Neutrophil (primary cell): ENCODE measurements at regions not wholly inside any gene's neighbourhood (a gene's known extent, or its start where the extent isn't known, plus 50 kb on each side); places are given as distances from the start of the nearest gene placed in this dataset.

Source experiments
- H3K27ac ChIP-seq: fragments of 200-600 bp; sonication (generic); 2 replicates; pipeline ENCODE4 v1.5.1; 2016; ENCODE audit warnings: mild to moderate bottlenecking, moderate library complexity
- H3K27me3 ChIP-seq: fragments of 200-600 bp; sonication (generic); 2 replicates; pipeline ENCODE4 v1.6.0; 2016; ENCODE audit warnings: mild to moderate bottlenecking
- H3K36me3 ChIP-seq: fragments of 200-600 bp; sonication (generic); 2 replicates; pipeline ENCODE4 v1.5.1; 2017
- H3K4me1 ChIP-seq, 2 experiments: fragments of 200-600 bp in 1 of 2; sonication (generic) in 1 of 2; 1 replicate in 1 of 2; 2 replicates in 1 of 2; pipeline versions ENCODE4 v1.5.1 to v1.6.1; 2013 to 2016; ENCODE audit warnings: low read depth in 1 of 2, low read length in 1 of 2, mild to moderate bottlenecking in 1 of 2, moderate library complexity in 1 of 2; ENCODE audit not compliant: control insufficient read depth in 1 of 2, insufficient read depth in 1 of 2
- H3K4me3 ChIP-seq, 2 experiments: fragments of 200-600 bp in 1 of 2; sonication (generic) in 1 of 2; 1 replicate in 1 of 2; 2 replicates in 1 of 2; pipeline ENCODE4 v1.5.1; 2013 to 2016; ENCODE audit warnings: low read depth in 1 of 2, low read length in 1 of 2, mild to moderate bottlenecking in 1 of 2, moderate library complexity in 1 of 2
- H3K9me3 ChIP-seq: fragments of 200-600 bp; sonication (generic); 2 replicates; pipeline ENCODE4 v1.5.1; 2016
- CTCF ChIP-seq: fragments of 200-600 bp; sonication (generic); IDR thresholded peaks from 2 replicates; pipeline ENCODE4 v1.5.1; 2016; ENCODE audit warnings: antibody characterized with exemption

- H3K36me3 ChIP-seq = no peaks in the 10 kb centered on the region
- H3K4me3 ChIP-seq = no peak overlapping the region
- H3K4me1 ChIP-seq = no peaks in the 10 kb centered on the region
- no peak for TF ChIP-seq CTCF
- no peaks in the 10 kb centered on the region for H3K9me3 ChIP-seq
- H3K27me3 ChIP-seq = no peaks in the 10 kb centered on the region
- H3K27ac ChIP-seq = no peak overlapping the region
These were observed 185.8 kb downstream of the DEPDC1B start for GRCh38 chr5:60514152-60514551.

GRCh38 chr5:60512117-60512516, 187.8 kb downstream of the DEPDC1B start:
- no peaks in the 10 kb centered on the region for H3K36me3 ChIP-seq
- no peaks in the 10 kb centered on the region for H3K9me3 ChIP-seq
- H3K27me3 ChIP-seq = no peaks in the 10 kb centered on the region
- TF ChIP-seq CTCF = no peak
- no peak overlapping the region for H3K4me3 ChIP-seq
- no peak overlapping the region for H3K27ac ChIP-seq
- no peaks in the 10 kb centered on the region for H3K4me1 ChIP-seq

GRCh38 chr5:60510663-60511062, 189.3 kb downstream of the DEPDC1B start:
- Histone ChIP-seq H3K36me3 (no peaks in the 10 kb centered on the region), H3K27me3 (no peaks in the 10 kb centered on the region), H3K9me3 (no peaks in the 10 kb centered on the region), H3K4me1 (no peaks in the 10 kb centered on the region), H3K27ac (no peak overlapping the region), H3K4me3 (no peak overlapping the region)
- TF ChIP-seq CTCF = no peak

- Histone ChIP-seq H3K27me3 (no peaks in the 10 kb centered on the region), H3K27ac (no peak overlapping the region), H3K36me3 (no peaks in the 10 kb centered on the region), H3K4me3 (no peak overlapping the region), H3K4me1 (no peaks in the 10 kb centered on the region), H3K9me3 (no peaks in the 10 kb centered on the region)
- TF ChIP-seq CTCF = no peak
These were observed 189.9 kb downstream of the DEPDC1B start for GRCh38 chr5:60510049-60510448.

- no peak overlapping the region for H3K4me3 ChIP-seq
- H3K27me3 ChIP-seq = no peaks in the 10 kb centered on the region
- TF ChIP-seq CTCF = no peak
- H3K36me3 ChIP-seq = no peaks in the 10 kb centered on the region
- no peak overlapping the region for H3K27ac ChIP-seq
- no peaks in the 10 kb centered on the region for H3K9me3 ChIP-seq
- H3K4me1 ChIP-seq = no peaks in the 10 kb centered on the region
These were observed 190.4 kb downstream of the DEPDC1B start for GRCh38 chr5:60509519-60509918.

GRCh38 chr5:60507687-60508086, 192.3 kb downstream of the DEPDC1B start:
- Histone ChIP-seq H3K9me3 (no peaks in the 10 kb centered on the region), H3K36me3 (no peaks in the 10 kb centered on the region), H3K4me3 (no peak overlapping the region), H3K27ac (no peak overlapping the region), H3K4me1 (no peaks in the 10 kb centered on the region), H3K27me3 (no peaks in the 10 kb centered on the region)
- TF ChIP-seq CTCF = no peak
